Uterus (tissue), 3 donors: ENCODE measurements at regions not wholly inside any gene's neighbourhood (a gene's known extent, or its start where the extent isn't known, plus 50 kb on each side); places are given as distances from the start of the nearest gene placed in this dataset.

Experiments used
- DNase-seq, 2 donors: peaks; one replicate each; pipeline ENCODE4 v3.0.0-alpha.2; 2019 to 2020
- H3K27ac ChIP-seq, 2 donors: fragments of 200-600 bp; sonication (generic); 1 replicate in 1 of 2; 2 replicates in 1 of 2; pipeline ENCODE4 v1.5.1; 2016 to 2018
- H3K27me3 ChIP-seq, 2 donors: fragments of 200-600 bp; sonication (generic); one replicate each; pipeline ENCODE4 v1.5.1; 2018 to 2019; ENCODE audit warnings: control low read depth in 1 of 2
- H3K36me3 ChIP-seq, 2 donors: fragments of 200-600 bp; sonication (generic); one replicate each; pipeline ENCODE4 v1.5.1; 2019; ENCODE audit warnings: control low read depth in 1 of 2
- H3K4me1 ChIP-seq, 2 donors: fragments of 200-600 bp; sonication (generic); one replicate each; pipeline ENCODE4 v1.5.1; 2018 to 2019; ENCODE audit warnings: control low read depth in 1 of 2
- H3K4me3 ChIP-seq, 2 donors: fragments of 200-600 bp; sonication (generic); 1 replicate in 1 of 2; 2 replicates in 1 of 2; pipeline ENCODE4 v1.5.1; 2018 to 2019; ENCODE audit warnings: mild to moderate bottlenecking in 1 of 2
- H3K9me3 ChIP-seq, 2 donors: fragments of 200-600 bp; sonication (generic); one replicate each; pipeline ENCODE4 v1.5.1; 2019; ENCODE audit warnings: control low read depth in 1 of 2
- CTCF ChIP-seq, 4 experiments: fragments of 200-600 bp in 2 of 4; fragments of 450-650 bp in 2 of 4; sonication (generic) in 2 of 4; IDR thresholded peaks; one replicate each; pipeline ENCODE4 v1.5.1; 2016 to 2019; ENCODE audit warnings: antibody characterized with exemption in 4 of 4, mild to moderate bottlenecking in 2 of 4, moderate library complexity in 1 of 4
- POLR2A ChIP-seq, 2 donors: fragments of 450-650 bp; IDR thresholded peaks; one replicate each; pipeline ENCODE4 v1.6.1; 2016; ENCODE audit warnings: antibody characterized with exemption in 2 of 2, mild to moderate bottlenecking in 1 of 2, moderate library complexity in 1 of 2
- intact Hi-C: fragments of 100-400 bp; cut with DNase I; formaldehyde crosslinking; loops from one replicate; pipeline ENCODE4 v1.15.1; 2023; ENCODE audit warnings: low total_unique reads
- donor health status: DM: yes; HTN: yes; CAD: no.

- Histone ChIP-seq H3K9me3 (no peaks in the 10 kb centered on the region), H3K27ac (no peak overlapping the region), H3K4me1 (peaks cover 0 to 8% of the 10 kb centered on the region in 2 donors), H3K36me3 (no peaks in the 10 kb centered on the region), H3K4me3 (no peak overlapping the region), H3K27me3 (no peaks in the 10 kb centered on the region)
- intact Hi-C loops: no loop called here
- peak in 1 of 2 donors; percentile 1 for DNase-seq
- TF ChIP-seq POLR2A (IDR thresholded peaks at IDR 0.05) (no peak), CTCF (IDR thresholded peaks at IDR 0.05) (no peak)
Observed at GRCh38 chr9:129377931-129378661, 200.0 kb upstream of the IER5L start.

- no peaks in the 10 kb centered on the region for H3K4me1 ChIP-seq
- H3K27ac ChIP-seq: no peak overlapping the region
- intact Hi-C loops: no loop called here
- TF ChIP-seq POLR2A (IDR thresholded peaks at IDR 0.05) (no peak), CTCF (IDR thresholded peaks at IDR 0.05) (no peak)
- DNase-seq: no peak
- H3K4me3 ChIP-seq: no peak overlapping the region
- H3K36me3 ChIP-seq: no peaks in the 10 kb centered on the region
- no peaks in the 10 kb centered on the region for H3K9me3 ChIP-seq
- no peaks in the 10 kb centered on the region for H3K27me3 ChIP-seq
Observed at GRCh38 chr9:129377181-129377580, 199.1 kb upstream of the IER5L start.

GRCh38 chr9:129375845-129376244 is 197.8 kb upstream of the IER5L start:
- H3K27ac ChIP-seq: no peak overlapping the region
- H3K36me3 ChIP-seq: no peaks in the 10 kb centered on the region
- no peaks in the 10 kb centered on the region for H3K9me3 ChIP-seq
- H3K27me3 ChIP-seq: no peaks in the 10 kb centered on the region
- H3K4me1 ChIP-seq: no peaks in the 10 kb centered on the region
- H3K4me3 ChIP-seq: no peak overlapping the region
- intact Hi-C loops: no loop called here
- no peak for TF ChIP-seq CTCF (IDR thresholded peaks at IDR 0.05)
- no peak for TF ChIP-seq POLR2A (IDR thresholded peaks at IDR 0.05)
- DNase-seq: no peak

DNA sequence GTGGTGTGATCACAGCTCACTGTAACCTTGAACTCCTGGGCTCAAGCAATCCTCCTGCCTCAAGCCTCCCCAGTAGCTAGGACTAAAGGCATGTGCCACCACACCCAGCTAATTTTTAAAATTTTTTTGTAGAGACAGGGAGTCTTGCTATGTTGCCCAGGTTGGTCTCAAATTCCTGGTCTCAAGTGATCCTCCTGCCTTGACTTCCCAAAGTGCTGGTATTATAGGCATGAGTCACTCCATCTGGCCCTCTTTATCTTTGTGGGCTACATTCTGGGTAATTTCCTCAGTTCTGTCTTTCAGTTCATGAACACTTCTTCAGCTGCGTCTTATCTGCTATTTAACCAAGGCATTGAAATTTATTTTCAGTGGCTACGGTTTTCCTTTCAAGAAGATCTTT is 196.6 kb upstream of the IER5L start:
- H3K9me3 ChIP-seq: no peaks in the 10 kb centered on the region
- H3K27me3 ChIP-seq: no peaks in the 10 kb centered on the region
- no peak overlapping the region for H3K27ac ChIP-seq
- H3K4me1 ChIP-seq: no peaks in the 10 kb centered on the region
- intact Hi-C loops: no loop called here
- DNase-seq: no peak
- TF ChIP-seq POLR2A (IDR thresholded peaks at IDR 0.05): no peak
- TF ChIP-seq CTCF (IDR thresholded peaks at IDR 0.05): no peak
- H3K4me3 ChIP-seq: no peak overlapping the region
- no peaks in the 10 kb centered on the region for H3K36me3 ChIP-seq

- Histone ChIP-seq H3K36me3 (no peaks in the 10 kb centered on the region), H3K27me3 (no peaks in the 10 kb centered on the region), H3K27ac (no peak overlapping the region), H3K4me1 (no peaks in the 10 kb centered on the region), H3K4me3 (no peak overlapping the region), H3K9me3 (peaks cover 0 to 1% of the 10 kb centered on the region in 2 donors)
- intact Hi-C loops: no loop called here
- peak in 1 of 2 donors; percentile 0 for DNase-seq
- TF ChIP-seq CTCF (IDR thresholded peaks at IDR 0.05): no peak
- no peak for TF ChIP-seq POLR2A (IDR thresholded peaks at IDR 0.05)
Observed at GRCh38 chr9:129374231-129374630, 196.2 kb upstream of the IER5L start.
